Left lung (tissue), 4 donors: ENCODE measurements at regions not wholly inside any gene's neighbourhood (a gene's known extent, or its start where the extent isn't known, plus 50 kb on each side); places are given as distances from the start of the nearest gene placed in this dataset.

ENCODE experiments used
- ATAC-seq: fragments of 200-7000 bp; cut with Tn5 transposase; one replicate; pipeline ENCODE4 v1.9.1; 2020; ENCODE audit warnings: moderate library complexity
- DNase-seq, 4 donors: peaks; one replicate each; pipeline ENCODE4 v3.0.0-alpha.2; 2013 to 2020
- H3K27ac ChIP-seq, 2 donors: fragments of 200-600 bp; sonication (generic) in 1 of 2; one replicate each; pipeline versions ENCODE4 v1.5.0 to v1.8.0; 2020 to 2021
- H3K27me3 ChIP-seq, 2 donors: fragments of 200-600 bp; sonication (generic) in 1 of 2; one replicate each; pipeline versions ENCODE4 v1.5.0 to v1.8.0; 2020 to 2021
- H3K36me3 ChIP-seq, 2 donors: fragments of 200-600 bp; sonication (generic) in 1 of 2; one replicate each; pipeline versions ENCODE4 v1.5.0 to v1.8.0; 2020 to 2021
- H3K4me1 ChIP-seq, 2 donors: fragments of 200-600 bp; one replicate each; pipeline ENCODE4 v1.8.0; 2021
- H3K4me3 ChIP-seq, 2 donors: fragments of 200-600 bp; sonication (generic) in 1 of 2; one replicate each; pipeline versions ENCODE4 v1.5.0 to v1.8.0; 2020 to 2021; ENCODE audit warnings: mild to moderate bottlenecking in 1 of 2
- H3K9me3 ChIP-seq, 2 donors: fragments of 200-600 bp; sonication (generic) in 1 of 2; one replicate each; pipeline versions ENCODE4 v1.5.0 to v1.8.0; 2020 to 2021
- CTCF ChIP-seq, 2 donors: fragments of 200-600 bp; sonication (generic) in 1 of 2; IDR thresholded peaks; one replicate each; pipeline versions ENCODE4 v1.5.0 to v1.8.0; 2021; ENCODE audit warnings: antibody characterized with exemption in 2 of 2
- intact Hi-C, 2 donors: fragments of 100-400 bp; cut with DNase I; formaldehyde crosslinking; loops; one replicate each; pipeline versions ENCODE4 v1.11.2 to v1.14.2; 2022
- donor health status: DM: no; HTN: yes; CAD: no.
- donor health status: DM: no; HTN: no; CAD: no.

GRCh38 chr3:31189971-31190370, 295.5 kb upstream of the GADL1 start:
- no peak for TF ChIP-seq CTCF (IDR thresholded peaks at IDR 0.05)
- Histone ChIP-seq H3K4me3 (no peak overlapping the region), H3K4me1 (no peaks in the 10 kb centered on the region), H3K36me3 (no peaks in the 10 kb centered on the region), H3K9me3 (no peaks in the 10 kb centered on the region), H3K27me3 (no peaks in the 10 kb centered on the region), H3K27ac (no peak overlapping the region)
- no peak for ATAC-seq
- intact Hi-C loops: no loop called here
- no peak for DNase-seq

GRCh38 chr3:31191354-31191753, 296.9 kb upstream of the GADL1 start:
- DNase-seq: no peak
- no peak overlapping the region for H3K27ac ChIP-seq
- no peak for ATAC-seq
- H3K4me3 ChIP-seq: no peak overlapping the region
- no peaks in the 10 kb centered on the region for H3K4me1 ChIP-seq
- H3K27me3 ChIP-seq: no peaks in the 10 kb centered on the region
- intact Hi-C loops: no loop called here
- TF ChIP-seq CTCF (IDR thresholded peaks at IDR 0.05): no peak
- no peaks in the 10 kb centered on the region for H3K36me3 ChIP-seq
- H3K9me3 ChIP-seq: no peaks in the 10 kb centered on the region

- no peak for TF ChIP-seq CTCF (IDR thresholded peaks at IDR 0.05)
- Histone ChIP-seq H3K4me3 (no peak overlapping the region), H3K36me3 (no peaks in the 10 kb centered on the region), H3K27me3 (no peaks in the 10 kb centered on the region), H3K9me3 (no peaks in the 10 kb centered on the region), H3K27ac (no peak overlapping the region), H3K4me1 (no peaks in the 10 kb centered on the region)
- DNase-seq (no peak), ATAC-seq (no peak)
- intact Hi-C loops: no loop called here
Measured at GRCh38 chr3:31193429-31193828, 299.0 kb upstream of the GADL1 start.

GRCh38 chr3:31193871-31194270, 299.4 kb upstream of the GADL1 start:
- Histone ChIP-seq H3K27me3 (no peaks in the 10 kb centered on the region), H3K36me3 (no peaks in the 10 kb centered on the region), H3K4me1 (no peaks in the 10 kb centered on the region), H3K9me3 (no peaks in the 10 kb centered on the region), H3K27ac (no peak overlapping the region), H3K4me3 (no peak overlapping the region)
- DNase-seq (no peak), ATAC-seq (no peak)
- TF ChIP-seq CTCF (IDR thresholded peaks at IDR 0.05): no peak
- intact Hi-C loops: no loop called here

GRCh38 chr3:31196261-31196660, 301.8 kb upstream of the GADL1 start:
- Histone ChIP-seq H3K27ac (no peak overlapping the region), H3K4me3 (no peak overlapping the region), H3K36me3 (no peaks in the 10 kb centered on the region), H3K9me3 (no peaks in the 10 kb centered on the region), H3K4me1 (no peaks in the 10 kb centered on the region), H3K27me3 (no peaks in the 10 kb centered on the region)
- ATAC-seq (no peak), DNase-seq (no peak)
- TF ChIP-seq CTCF (IDR thresholded peaks at IDR 0.05): no peak
- intact Hi-C loops: no loop called here
